Right lobe of liver (tissue), 4 donors: ENCODE measurements at regions not wholly inside any gene's neighbourhood (a gene's known extent, or its start where the extent isn't known, plus 50 kb on each side); places are given as distances from the start of the nearest gene placed in this dataset.

ENCODE experiments used
- POLR2A ChIP-seq: fragments of 450-650 bp; IDR thresholded peaks from one replicate; pipeline ENCODE4 v1.6.1; 2017; ENCODE audit warnings: antibody characterized with exemption, mild to moderate bottlenecking
- TF ChIP-seq, protein P1 (sequence below), 4 donors: fragments of 200-600 bp in 3 of 4; fragments of 450-650 bp in 1 of 4; IDR thresholded peaks; one replicate each; pipeline versions ENCODE4 v1.5.1 to v1.8.0; 2016 to 2022; ENCODE audit warnings: antibody characterized with exemption in 4 of 4, mild to moderate bottlenecking in 2 of 4
- donor health status: DM: no; HTN: no; CAD: no.
- donor health status: DM: no; HTN: no; CAD: no.
- donor health status: DM: no; HTN: yes; CAD: no.

DNA sequence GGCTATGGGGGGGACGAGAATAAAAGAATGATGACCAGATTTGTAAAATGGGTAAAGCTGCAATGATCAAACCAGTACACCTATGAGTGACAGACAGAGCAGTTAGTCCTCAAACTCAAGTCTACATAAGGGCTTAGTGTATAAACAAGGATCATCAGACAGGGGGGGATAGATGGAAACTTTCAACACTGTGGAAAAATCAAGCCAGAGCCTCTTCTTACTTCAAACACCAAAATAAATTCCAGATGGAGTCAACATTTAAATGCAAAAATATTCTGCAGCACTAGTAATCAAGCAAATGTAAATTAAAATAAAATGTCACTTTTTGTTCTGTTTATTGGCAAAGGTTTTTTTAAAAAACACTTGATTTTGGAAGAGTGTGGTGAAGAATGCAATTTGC, 205.9 kb upstream of the RGMA start:
- TF ChIP-seq, protein P1, sequence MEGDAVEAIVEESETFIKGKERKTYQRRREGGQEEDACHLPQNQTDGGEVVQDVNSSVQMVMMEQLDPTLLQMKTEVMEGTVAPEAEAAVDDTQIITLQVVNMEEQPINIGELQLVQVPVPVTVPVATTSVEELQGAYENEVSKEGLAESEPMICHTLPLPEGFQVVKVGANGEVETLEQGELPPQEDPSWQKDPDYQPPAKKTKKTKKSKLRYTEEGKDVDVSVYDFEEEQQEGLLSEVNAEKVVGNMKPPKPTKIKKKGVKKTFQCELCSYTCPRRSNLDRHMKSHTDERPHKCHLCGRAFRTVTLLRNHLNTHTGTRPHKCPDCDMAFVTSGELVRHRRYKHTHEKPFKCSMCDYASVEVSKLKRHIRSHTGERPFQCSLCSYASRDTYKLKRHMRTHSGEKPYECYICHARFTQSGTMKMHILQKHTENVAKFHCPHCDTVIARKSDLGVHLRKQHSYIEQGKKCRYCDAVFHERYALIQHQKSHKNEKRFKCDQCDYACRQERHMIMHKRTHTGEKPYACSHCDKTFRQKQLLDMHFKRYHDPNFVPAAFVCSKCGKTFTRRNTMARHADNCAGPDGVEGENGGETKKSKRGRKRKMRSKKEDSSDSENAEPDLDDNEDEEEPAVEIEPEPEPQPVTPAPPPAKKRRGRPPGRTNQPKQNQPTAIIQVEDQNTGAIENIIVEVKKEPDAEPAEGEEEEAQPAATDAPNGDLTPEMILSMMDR (IDR thresholded peaks at IDR 0.05): no peak
- TF ChIP-seq POLR2A: no peak
